ENCODE measurements at regions not wholly inside any gene's neighbourhood (a gene's known extent, or its start where the extent isn't known, plus 50 kb on each side); places are given as distances from the start of the nearest gene placed in this dataset.
"Not testable (repeated sequence)": the region's sequence is repeated elsewhere in the genome, so short reads cannot be mapped to it uniquely, and the experiment has no call there.

DNA sequence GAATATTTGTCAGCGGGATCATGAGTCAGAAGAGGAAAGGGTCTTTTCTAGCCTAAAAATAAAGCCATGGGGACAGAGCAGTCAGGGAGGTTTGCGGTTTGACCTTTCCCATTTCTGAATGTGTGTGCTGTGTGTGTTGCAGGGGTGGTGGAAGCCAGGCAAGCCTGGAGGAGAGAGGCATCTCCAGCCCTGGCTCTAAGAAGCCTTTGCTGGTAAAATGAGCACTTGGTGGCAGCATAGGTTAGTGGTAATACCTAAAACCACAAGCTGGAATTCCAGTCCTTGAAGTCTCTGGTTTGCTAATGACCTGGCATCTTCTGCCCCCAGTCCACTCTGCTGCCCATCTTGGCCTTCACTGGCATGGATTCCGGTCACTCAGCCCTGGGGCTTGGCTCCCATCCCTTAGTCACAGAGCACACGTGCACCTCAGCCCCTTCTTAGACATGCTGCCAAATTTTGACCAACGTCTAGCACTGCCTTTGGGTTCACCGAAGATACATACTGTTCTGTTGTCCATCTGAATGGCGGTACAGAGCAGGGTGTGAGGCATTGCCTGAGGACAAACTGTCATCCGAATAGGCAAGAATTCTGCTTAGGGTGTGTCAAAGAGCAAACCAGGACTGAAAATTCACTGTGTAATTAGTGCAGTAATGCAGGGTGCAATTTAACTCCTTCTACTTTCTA, 52.7 kb downstream of the KCNA5 start:
- DNase-seq (ENCODE audit: low read depth), result peak; percentile 15

DNA sequence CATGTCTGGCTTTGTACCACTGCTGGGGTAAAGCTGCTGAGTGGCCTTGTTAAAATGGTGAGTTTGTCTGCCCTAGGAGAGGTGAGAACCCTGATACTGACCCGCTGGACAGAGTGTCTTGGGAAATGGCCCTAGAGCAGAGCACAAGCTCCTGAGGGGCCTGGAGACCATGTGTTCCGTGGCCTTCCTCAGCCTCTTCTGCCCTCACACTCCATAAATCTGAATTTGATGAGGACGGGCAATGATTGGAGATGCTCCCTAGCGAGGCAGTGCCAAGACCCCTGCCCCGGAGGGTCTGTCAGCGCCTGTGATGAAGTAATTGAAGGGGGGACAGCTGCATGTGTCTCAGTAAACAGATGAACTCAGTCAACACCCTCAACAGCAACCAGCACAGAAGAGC, 54.1 kb downstream of the KCNA5 start:
- DNase-seq (ENCODE audit: low read depth), result no peak

DNA sequence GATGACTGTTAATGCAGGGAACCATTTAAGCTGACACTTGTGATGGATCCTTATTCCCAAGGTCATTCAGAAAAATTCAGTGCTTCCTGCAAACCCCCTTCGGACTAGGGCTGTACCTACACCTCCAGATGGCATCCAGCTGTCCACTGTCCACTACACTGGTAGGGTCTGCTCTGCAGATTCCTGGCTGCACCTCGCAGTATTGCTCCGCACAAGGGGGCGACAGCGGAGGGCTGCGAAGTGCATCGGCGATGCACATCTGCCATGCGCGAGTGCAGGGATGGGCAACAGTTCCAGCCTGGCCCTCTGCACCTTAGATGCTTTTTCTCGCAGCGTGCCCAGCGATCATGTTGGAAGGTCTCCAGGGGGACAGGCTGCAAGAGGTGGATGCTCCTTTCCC, 55.5 kb downstream of the KCNA5 start:
- no peak for DNase-seq (ENCODE audit: low read depth)

DNA sequence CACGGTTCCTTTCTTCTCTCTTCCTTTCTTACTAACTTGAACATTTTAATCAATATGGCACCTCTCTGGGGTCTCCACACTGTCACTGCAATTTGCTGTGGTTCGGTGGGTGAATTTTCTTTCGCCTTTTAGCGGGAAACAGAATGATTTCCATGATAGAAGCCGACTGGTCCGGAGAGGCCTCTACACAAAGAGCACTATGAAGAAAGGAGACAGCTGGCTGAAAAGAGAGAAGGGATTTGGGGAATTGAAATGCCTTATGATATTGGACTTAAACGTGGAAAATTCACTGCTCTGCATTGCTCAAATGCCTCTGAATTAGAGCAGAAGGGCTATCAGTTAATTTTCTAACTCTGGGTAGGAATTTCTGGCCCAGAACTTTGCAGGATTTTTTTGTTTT, 55.9 kb downstream of the KCNA5 start:
- DNase-seq (ENCODE audit: low read depth), result no peak

DNA sequence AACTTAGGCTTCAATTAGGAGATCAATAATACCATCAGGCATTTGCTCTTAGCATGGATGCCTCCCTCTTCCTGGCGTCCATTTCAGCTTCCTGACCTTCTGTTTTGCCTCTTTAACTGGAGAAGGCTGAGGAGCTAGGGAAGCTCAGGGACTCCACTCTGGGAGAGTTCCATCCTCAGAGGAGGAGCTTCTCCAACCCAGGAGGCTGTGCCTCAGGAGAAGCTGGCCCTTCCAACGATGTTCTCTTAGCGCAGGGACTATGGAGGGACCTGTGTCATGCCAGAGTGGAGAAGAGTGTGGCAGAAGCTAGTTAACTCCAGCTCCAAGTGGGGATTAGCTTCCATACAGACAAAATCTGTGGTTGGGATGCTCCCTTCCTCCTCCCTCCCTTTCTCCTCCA, 58.0 kb downstream of the KCNA5 start:
- DNase-seq (ENCODE audit: low read depth), result no peak

DNA sequence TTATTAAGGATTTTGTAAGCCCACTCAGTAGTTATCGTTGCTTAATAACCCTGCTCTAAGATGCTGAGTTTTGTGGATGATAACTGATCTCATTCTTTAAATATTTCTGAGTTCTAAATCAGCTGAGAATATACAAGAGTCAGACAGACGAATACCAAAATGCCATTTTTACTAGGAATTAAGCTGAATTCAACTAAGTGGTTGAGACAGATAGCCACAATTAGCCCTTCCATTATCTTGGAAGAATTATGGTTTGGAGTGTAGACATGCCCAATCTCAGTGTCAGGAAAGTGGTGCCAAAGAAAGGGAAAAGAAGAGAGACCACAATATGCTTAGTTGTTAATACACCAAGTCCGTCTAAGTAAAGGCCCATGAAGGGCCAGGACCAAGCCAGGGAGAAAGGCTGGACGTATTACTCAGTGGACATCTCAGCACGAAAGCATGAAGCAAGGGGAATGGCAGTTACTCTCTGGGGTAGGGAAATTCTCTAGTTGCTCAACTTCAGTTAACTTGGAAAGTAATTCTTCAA, 58.6 kb downstream of the KCNA5 start:
- DNase-seq (ENCODE audit: low read depth), result no peak

DNA sequence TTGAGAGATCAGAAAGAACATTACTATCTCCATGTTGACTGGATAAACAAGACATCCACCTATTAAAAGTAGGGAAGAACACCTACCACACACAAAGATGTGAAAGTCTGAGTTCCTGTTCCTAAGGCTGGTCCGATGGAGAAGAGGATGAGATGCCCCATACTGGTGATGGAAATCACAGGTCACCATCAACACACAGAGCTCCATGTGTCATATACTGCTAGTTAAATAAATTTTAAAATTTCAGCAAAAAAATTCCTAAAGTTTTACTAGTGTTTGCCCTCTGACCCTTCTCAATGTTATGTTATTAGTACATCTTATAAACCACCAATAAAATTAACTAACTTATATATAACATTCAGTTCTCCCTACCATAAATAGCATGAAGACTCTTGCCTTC, 59.1 kb downstream of the KCNA5 start:
- no peak for DNase-seq (ENCODE audit: low read depth)

DNA sequence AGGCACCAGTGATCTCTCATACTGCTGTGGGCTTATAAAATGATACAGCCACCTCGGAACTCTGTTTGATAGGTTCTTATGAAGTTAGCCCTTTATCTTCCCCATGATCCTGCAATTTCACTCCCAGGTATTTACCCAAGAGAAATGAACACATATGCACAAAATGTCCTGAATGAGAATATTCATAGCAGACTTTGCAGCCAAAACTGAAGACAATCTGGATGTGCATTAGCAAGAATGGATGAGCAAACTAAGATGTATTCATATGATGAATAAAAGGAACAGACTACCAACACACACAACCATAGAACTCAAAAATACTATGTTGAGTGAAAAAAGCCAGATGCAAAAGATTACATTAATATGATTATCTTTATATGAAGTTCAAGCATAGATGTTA, 66.7 kb downstream of the KCNA5 start:
- no peak for DNase-seq (ENCODE audit: low read depth)

DNA sequence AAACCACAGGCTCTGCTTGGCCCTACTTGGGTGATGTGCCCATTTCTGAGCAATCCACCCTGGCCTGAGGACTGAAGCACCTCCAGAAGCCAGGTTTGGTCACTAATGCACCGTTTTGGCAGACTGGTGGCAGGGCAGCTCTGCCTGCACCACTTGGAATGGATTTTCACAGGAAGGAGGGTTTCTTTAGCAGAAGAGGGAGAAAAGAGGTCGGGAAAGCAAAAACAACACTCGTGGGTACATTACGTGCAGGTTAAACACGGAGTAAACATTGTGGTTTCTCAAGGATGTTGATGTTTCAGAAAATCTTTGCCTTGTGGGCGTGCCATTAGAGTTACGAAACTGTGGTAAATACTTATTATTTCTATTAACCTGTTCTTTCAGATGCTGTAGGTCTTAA, 70.8 kb downstream of the KCNA5 start:
- DNase-seq (ENCODE audit: low read depth), result no peak

DNA sequence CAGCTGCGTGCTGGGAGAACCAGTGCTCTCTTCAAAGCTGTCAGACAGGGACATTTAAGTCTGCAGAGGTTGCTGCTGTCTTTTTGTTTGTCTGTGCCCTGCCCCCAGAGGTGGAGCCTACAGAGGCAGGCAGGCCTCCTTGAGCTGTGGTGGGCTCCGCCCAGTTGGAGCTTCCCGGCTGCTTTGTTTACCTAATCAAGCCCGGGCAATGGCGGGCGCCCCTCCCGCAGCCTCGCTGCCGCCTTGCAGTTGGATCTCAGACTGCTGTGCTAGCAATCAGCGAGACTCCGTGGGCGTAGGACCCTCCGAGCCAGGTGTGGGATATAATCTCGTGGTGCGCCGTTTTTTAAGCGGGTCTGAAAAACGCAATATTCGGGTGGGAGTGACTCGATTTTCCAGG, 78.1 kb downstream of the KCNA5 start:
- DNase-seq (ENCODE audit: low read depth), result not testable (repeated sequence)

DNA sequence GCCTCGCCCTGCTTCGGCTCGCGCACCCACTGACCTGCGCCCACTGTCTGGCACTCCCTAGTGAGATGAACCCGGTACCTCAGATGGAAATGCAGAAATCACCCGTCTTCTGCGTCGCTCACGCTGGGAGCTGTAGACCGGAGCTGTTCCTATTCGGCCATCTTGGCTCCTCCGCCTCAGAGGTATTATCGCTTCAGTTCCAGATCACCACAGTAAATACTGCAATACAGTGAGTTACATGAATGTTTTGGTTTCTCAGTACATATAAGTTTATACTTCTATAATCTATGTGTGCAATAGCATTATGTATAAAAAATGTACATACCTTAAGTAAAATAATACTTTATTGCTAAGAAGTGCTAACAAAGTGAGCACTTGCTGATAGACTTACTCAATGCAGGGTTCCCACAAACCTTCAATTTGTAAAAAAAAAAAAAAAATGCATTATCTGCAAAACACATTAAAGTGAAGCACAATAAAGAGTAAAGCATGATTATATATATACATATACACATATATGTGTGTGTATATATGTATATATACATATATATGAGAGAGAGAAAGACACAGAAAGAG, 78.7 kb downstream of the KCNA5 start:
- not testable (repeated sequence) for DNase-seq (ENCODE audit: low read depth)

DNA sequence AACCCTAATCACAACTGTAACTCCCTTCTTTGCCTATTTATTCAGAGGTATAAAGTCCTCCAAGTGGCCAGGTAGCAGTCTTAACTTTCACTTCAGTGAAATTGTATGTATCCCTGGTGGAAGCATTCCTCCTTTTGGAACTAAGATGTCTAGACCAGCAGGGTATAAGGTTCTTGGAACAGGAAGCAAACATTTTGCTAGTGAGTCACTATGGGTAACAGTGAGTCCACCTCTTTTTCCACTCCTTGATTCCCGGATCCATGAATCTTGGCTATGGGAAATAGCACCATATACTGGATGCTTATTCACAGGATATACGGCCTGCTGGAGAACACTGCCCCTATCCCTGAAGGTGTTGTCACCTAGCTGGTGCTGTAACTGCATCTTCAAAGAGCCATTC, 80.2 kb downstream of the KCNA5 start:
- DNase-seq (ENCODE audit: low read depth), result no peak

DNA sequence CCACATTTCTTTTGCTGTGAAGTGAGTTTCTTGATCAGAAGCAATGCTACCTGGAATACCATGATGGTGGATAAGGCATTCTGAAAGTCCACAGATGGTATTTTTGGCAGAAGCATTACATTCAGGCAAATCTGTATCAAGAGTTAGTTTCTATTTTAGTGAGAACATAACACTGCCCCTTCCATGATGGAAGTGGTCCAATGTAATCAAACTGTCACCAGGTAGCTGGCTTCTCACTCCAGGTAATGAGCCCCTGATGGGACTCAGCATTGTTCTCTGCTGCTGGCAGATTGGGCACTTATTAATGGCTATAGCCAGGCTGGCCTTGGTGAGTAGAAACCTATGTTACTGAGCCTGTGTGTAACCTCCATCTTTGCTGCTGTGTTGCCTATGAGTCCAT, 80.7 kb downstream of the KCNA5 start:
- no peak for DNase-seq (ENCODE audit: low read depth)

DNA sequence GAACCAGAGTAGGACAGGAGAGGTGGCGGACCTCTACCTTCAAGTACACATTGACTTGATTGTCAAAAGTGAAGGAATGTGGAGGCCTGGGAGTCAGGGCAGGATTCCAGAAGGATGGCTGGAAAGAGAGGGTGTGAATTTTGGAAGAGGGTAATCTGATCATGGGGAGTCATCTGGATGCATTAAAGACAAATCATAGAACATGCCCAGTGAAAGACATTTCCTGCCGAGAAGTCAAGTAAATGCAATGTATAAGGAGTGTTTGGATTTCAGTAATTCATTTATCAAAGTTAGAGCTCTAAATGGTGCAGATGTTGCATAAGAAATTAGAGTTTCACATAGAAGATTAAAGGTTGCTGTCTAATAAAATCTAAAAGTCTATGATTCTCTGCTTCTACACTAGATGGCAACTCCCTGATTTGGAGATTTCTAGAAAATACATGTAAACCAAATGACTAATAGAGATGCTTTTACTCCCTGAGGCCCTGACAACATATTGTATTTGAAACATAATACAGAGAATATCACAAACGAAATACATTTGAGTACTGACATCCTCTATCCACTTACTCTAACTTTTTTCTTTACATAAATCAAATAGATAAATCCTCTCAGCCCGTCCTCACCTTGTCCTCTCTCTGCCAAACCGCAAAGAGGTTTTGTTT, 91.3 kb downstream of the KCNA5 start:
- DNase-seq (ENCODE audit: low read depth), result no peak

DNA sequence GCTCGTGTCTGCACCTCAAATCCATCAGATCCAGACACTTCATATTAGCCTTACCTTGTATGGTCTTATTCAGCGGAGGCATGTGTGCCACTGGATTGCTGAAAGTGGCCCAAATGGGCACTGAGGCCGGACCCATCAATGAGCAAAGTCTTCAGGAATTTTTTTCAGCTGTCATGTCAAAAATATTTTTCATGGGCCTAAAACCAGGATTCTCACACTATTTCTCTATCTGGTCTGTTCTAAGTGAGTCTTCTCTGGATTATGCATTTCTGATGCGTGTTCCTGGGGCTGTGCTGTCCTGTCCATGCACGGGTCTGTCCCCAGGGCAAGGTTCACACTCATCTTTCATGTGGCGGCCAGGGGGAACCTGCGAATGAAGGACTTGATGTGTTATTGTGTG, 94.6 kb downstream of the KCNA5 start:
- no peak for DNase-seq (ENCODE audit: low read depth)

DNA sequence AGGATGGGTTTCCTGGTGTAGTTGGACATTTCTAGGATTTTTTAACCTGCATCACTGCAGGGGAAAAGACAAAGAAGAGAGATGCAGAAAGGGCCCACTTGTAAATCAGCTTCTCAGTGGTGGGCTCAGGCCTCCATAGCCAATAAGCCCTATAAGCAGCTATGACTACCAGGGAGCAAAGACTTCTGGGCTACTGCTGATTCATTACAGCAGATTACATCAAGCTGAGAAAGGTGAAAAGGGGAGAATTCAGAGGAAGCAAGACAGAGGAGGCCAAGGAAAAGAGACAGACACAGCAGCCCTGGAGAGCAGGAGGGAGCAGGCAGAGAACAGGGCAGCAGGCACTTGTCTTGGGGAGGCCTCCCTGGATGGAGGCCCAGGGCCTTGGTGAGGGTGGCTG, 95.2 kb downstream of the KCNA5 start:
- no peak for DNase-seq (ENCODE audit: low read depth)

DNA sequence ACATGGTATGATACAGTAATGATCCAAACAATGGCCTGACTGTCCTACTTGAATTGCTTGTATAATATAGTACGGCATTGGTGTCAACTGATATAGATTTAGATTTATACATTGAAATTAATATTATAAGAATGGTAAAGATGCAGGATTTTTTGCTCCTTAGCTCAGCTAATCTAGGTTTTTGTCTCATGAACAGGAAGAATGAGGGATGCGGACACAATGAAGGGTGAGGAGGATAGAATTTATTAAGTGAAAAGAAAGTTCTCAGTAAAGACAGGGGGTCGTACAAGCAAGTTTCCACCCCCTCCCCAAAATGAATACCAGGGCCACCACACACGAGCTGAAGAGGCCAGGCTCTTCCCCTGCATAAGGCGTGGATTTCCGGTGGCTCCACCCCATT, 96.1 kb downstream of the KCNA5 start:
- no peak for DNase-seq (ENCODE audit: low read depth)

DNA sequence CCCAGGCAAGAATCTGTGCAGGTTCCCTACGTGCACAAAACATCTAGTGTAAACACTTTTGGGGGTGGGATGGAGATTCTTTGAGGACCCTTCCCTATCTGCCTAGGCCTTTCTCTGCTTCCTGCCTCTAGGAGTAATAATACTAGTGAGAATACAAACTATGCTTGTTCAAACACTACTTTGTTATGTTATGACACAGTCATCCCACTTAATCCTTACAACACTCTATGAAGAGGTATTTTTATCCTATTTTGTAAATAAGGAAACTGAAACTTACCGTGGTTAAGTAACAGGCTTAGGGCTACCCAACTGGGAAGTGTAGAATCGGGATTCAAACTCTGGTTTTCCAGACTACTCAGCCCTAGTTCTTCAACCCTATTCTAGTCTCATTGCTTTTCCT, 96.5 kb downstream of the KCNA5 start:
- no peak for DNase-seq (ENCODE audit: low read depth)

DNA sequence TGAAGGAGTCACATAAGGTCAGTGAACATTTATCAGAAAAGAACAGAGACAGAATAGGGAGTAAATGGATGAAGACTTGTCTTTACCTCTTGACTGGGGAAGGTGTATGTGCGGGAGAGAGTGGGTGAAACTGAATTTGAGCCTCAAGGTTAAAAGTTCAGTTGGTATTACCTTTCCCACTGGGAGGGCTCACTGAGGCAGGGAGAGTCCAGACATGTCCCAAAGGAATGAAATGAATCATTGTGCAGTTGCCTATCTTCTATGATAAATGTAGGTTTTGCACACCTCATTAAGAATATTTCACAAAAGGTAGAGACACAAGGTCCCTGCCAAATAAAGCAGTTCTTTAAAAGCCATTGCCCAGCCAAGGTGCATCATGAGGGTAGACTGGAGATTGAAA, 105.2 kb downstream of the KCNA5 start:
- DNase-seq (ENCODE audit: low read depth), result no peak

DNA sequence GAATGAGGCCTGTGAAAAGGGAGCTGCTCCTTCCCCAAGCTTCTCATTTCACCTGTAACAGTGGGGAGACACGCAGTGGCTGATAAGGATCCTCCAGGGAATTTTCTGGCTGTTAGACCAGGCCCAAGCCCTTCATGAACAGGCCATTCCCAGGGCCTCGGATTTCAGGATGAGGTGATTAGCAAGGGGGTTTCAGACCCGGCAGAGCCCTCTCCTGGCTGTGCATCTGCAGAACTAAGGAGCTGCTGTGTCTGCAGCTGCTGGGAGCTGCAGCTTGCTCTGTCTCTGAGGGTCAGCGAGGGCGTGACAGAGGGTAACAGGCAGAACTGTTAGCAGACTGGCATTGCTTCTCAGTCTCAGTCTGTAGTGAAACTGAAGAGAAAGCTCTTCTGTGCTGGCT, 110.4 kb downstream of the KCNA5 start:
- DNase-seq (ENCODE audit: low read depth), result no peak

DNA sequence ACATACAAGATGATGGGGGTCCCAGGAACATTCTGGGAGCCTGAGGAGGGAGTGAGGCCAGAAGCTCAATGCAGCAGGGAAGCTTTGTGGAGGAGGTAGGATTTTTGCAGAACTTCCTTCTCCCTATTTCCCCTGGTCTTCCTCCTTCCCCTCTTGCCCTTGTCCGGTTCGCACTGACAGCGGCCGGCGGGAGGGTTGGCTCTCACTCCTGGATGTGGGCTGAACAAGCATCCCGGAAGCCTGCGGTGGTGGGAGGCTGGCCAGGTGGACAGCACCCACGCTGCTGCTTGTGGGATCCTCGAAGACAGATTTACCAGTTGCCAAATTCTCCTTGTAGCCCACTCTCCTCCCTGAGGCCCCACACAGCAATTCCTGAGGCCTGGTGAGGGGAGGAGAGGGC, 112.2 kb downstream of the KCNA5 start:
- DNase-seq (ENCODE audit: low read depth), result no peak

DNA sequence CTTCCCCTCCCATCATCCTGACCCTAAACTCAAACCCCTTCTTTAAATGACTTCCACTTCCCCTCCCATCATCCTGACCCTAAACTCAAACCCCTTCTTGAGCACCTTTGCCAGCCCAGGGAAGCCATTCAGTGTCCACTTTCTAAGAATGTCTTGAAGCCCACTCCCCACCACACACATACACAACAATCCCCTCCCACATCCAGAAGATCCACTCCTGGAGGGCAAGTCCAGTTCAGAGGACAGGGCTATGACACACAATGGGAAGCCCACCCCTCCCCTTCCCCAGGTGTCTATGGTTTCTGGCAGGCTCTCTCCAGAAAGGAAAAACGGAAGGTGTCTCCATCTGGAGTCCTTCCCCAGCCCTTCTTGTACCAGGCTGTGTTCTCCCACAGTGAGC, 117.1 kb downstream of the KCNA5 start:
- no peak for DNase-seq (ENCODE audit: low read depth)

DNA sequence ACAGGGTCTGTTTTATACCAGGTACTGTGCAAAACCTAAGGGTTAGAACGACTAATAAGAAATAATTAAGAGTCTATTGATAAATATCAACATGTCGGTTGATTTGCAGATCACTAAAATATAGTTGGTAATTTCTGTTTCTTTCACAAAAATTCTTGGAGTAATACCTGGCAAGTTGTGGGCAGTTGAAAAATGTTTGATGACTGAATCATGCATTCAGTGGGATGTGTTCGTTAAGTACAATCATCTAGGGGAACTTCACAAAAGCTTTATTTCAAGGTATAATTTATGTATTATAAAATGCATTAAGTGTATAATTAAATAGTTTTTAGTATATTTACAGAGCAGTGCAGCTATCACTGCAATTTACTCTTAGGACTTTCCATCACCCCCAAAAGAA, 120.0 kb downstream of the KCNA5 start:
- no peak for DNase-seq (ENCODE audit: low read depth)

Data from fibroblast of gingiva (primary cell).